Smooth muscle cell (in vitro differentiated cells): ENCODE measurements at regions not wholly inside any gene's neighbourhood (a gene's known extent, or its start where the extent isn't known, plus 50 kb on each side); places are given as distances from the start of the nearest gene placed in this dataset.

Experiments
- DNase-seq: peaks from one replicate; lab custom pipeline; 2025; ENCODE audit not compliant: unreplicated experiment; lab: John Stamatoyannopoulos, UW
- H2AFZ ChIP-seq: fragments of 200-600 bp; sonication (generic); 2 replicates; pipeline ENCODE4 v1.6.0; 2016; ENCODE audit warnings: antibody characterized with exemption, low read depth, mild to moderate bottlenecking
- H3F3A ChIP-seq: fragments of 200-600 bp; sonication (generic); 2 replicates; pipeline ENCODE4 v1.6.0; 2017; ENCODE audit warnings: antibody characterized with exemption, low read depth
- H3K27ac ChIP-seq: fragments of 200-600 bp; sonication (generic); 2 replicates; pipeline ENCODE4 v1.5.1; 2016; ENCODE audit warnings: low read depth, mild to moderate bottlenecking
- H3K27me3 ChIP-seq: fragments of 200-600 bp; sonication (generic); 2 replicates; pipeline ENCODE4 v1.6.1; 2016; ENCODE audit warnings: low read depth, mild to moderate bottlenecking
- H3K36me3 ChIP-seq: fragments of 200-600 bp; sonication (generic); 2 replicates; pipeline ENCODE4 v1.5.1; 2016; ENCODE audit warnings: low read depth
- H3K4me1 ChIP-seq: fragments of 200-600 bp; sonication (generic); 2 replicates; pipeline ENCODE4 v1.5.1; 2016; ENCODE audit warnings: low read depth
- H3K4me2 ChIP-seq: fragments of 200-600 bp; sonication (generic); 2 replicates; pipeline ENCODE4 v1.6.0; 2016; ENCODE audit warnings: mild to moderate bottlenecking
- H3K4me3 ChIP-seq: fragments of 200-600 bp; sonication (generic); 2 replicates; pipeline ENCODE4 v1.5.1; 2016; ENCODE audit warnings: mild to moderate bottlenecking
- H3K79me2 ChIP-seq: fragments of 200-600 bp; sonication (generic); 2 replicates; pipeline ENCODE4 v1.6.0; 2016; ENCODE audit warnings: low read depth, mild to moderate bottlenecking
- H3K9ac ChIP-seq: fragments of 200-600 bp; sonication (generic); 2 replicates; pipeline ENCODE4 v1.6.0; 2016; ENCODE audit warnings: low read depth
- H3K9me3 ChIP-seq: fragments of 200-600 bp; sonication (generic); replicated peaks from 2 replicates; pipeline ENCODE4 v1.5.1; 2016; ENCODE audit warnings: low read depth
- H4K20me1 ChIP-seq: fragments of 200-600 bp; sonication (generic); 2 replicates; pipeline ENCODE4 v1.6.0; 2016; ENCODE audit warnings: low read depth
- WGBS: methylation state at CpG from one replicate; pipeline ENCODE4 v1.1.7; 2016; ENCODE audit warnings: low lambda C conversion rate; 5-methylcytosine and 5-hydroxymethylcytosine counted together
- TF ChIP-seq, protein P1 (sequence below): fragments of 200-600 bp; sonication (generic); IDR thresholded peaks from 2 replicates; pipeline ENCODE4 v1.5.1; 2017; ENCODE audit warnings: borderline replicate concordance, mild to moderate bottlenecking, antibody characterized with exemption; ENCODE audit not compliant: insufficient read depth, poor library complexity, severe bottlenecking

DNA sequence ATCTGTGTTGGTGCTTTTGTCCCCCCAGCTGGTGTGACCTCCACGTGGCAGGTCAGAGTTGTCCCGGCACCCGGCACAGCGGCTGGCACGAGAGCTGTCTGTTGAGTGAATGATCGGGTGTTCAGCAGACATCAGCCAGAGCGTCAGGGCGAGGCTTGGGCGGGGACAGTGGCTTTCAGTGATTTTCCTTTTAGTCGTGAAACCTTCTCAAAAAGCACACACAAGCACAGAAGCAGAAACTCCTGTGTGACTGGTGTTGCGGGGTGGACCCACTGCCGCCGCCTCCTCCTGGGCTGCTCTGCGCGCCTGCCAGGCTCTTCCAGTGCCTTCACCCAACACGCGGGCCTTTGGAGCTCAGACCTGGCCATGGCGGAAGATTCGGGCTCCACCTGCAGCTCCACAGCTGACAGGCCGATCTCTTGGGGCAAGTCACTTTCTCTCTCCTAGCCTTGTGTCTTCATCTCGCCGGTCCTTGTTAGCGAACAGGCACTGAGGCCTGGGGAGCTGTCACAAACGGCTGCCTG is 51.4 kb upstream of the HGFAC start:
- DNase-seq, result no peak
- no peak overlapping the region for H3K9ac ChIP-seq
- no peak overlapping the region for H3K4me3 ChIP-seq
- H3K4me2 ChIP-seq, result no peak overlapping the region
- H3K79me2 ChIP-seq, result peaks cover 6% of the 10 kb centered on the region
- H3K36me3 ChIP-seq, result no peaks in the 10 kb centered on the region
- no peaks in the 10 kb centered on the region for H3K9me3 ChIP-seq
- no peaks in the 10 kb centered on the region for H3K27me3 ChIP-seq
- no peaks in the 10 kb centered on the region for H3F3A ChIP-seq
- H3K4me1 ChIP-seq, result peaks cover 54% of the 10 kb centered on the region
- no peak overlapping the region for H3K27ac ChIP-seq
- H4K20me1 ChIP-seq, result peaks cover 42% of the 10 kb centered on the region
- H2AFZ ChIP-seq, result no peak overlapping the region
- TF ChIP-seq, protein P1, sequence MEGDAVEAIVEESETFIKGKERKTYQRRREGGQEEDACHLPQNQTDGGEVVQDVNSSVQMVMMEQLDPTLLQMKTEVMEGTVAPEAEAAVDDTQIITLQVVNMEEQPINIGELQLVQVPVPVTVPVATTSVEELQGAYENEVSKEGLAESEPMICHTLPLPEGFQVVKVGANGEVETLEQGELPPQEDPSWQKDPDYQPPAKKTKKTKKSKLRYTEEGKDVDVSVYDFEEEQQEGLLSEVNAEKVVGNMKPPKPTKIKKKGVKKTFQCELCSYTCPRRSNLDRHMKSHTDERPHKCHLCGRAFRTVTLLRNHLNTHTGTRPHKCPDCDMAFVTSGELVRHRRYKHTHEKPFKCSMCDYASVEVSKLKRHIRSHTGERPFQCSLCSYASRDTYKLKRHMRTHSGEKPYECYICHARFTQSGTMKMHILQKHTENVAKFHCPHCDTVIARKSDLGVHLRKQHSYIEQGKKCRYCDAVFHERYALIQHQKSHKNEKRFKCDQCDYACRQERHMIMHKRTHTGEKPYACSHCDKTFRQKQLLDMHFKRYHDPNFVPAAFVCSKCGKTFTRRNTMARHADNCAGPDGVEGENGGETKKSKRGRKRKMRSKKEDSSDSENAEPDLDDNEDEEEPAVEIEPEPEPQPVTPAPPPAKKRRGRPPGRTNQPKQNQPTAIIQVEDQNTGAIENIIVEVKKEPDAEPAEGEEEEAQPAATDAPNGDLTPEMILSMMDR, result no peak
- WGBS, result 80% methylated on average over 24 of the region's 24 CpGs

GRCh38 chr4:3391422-3391821 is 50.3 kb upstream of the HGFAC start:
- peaks cover 43% of the 10 kb centered on the region for H4K20me1 ChIP-seq
- H2AFZ ChIP-seq, result no peak overlapping the region
- H3K27me3 ChIP-seq, result no peaks in the 10 kb centered on the region
- H3K9ac ChIP-seq, result no peak overlapping the region
- TF ChIP-seq, protein P1, result no peak
- H3K36me3 ChIP-seq, result no peaks in the 10 kb centered on the region
- DNase-seq, result no peak
- WGBS, result 82% methylated on average over 9 of the region's 9 CpGs
- H3K9me3 ChIP-seq, result no peaks in the 10 kb centered on the region
- peaks cover 6% of the 10 kb centered on the region for H3K79me2 ChIP-seq
- no peak overlapping the region for H3K4me2 ChIP-seq
- no peak overlapping the region for H3K4me3 ChIP-seq
- H3K4me1 ChIP-seq, result peaks cover 54% of the 10 kb centered on the region
- H3F3A ChIP-seq, result no peaks in the 10 kb centered on the region
- no peak overlapping the region for H3K27ac ChIP-seq
